ENCODE measurements at regions not wholly inside any gene's neighbourhood (a gene's known extent, or its start where the extent isn't known, plus 50 kb on each side); places are given as distances from the start of the nearest gene placed in this dataset.
A peak's percentile ranks its signal among the peaks of the same experiment; 100 is the strongest.

GRCh38 chr5:60371065-60371464 lies 328.9 kb downstream of the DEPDC1B start:
- ATAC-seq = no peak

GRCh38 chr5:60370508-60370907 lies 329.5 kb downstream of the DEPDC1B start:
- ATAC-seq = no peak

- no peak for ATAC-seq
Measured at GRCh38 chr5:60369391-60369790, 330.6 kb downstream of the DEPDC1B start.

GRCh38 chr5:60368100-60368499 lies 331.9 kb downstream of the DEPDC1B start:
- ATAC-seq = no peak

- ATAC-seq = no peak
Measured at GRCh38 chr5:60366489-60366888, 333.5 kb downstream of the DEPDC1B start.

GRCh38 chr5:60365001-60365400 lies 335.0 kb downstream of the DEPDC1B start:
- no peak for ATAC-seq

- no peak for ATAC-seq
Measured at GRCh38 chr5:60362158-60362557, 337.8 kb downstream of the DEPDC1B start.

GRCh38 chr5:60360355-60360754 lies 339.6 kb downstream of the DEPDC1B start:
- no peak for ATAC-seq

- ATAC-seq = no peak
Measured at GRCh38 chr5:60357302-60357701, 342.7 kb downstream of the DEPDC1B start.

GRCh38 chr5:60356745-60357144 lies 343.2 kb downstream of the DEPDC1B start:
- ATAC-seq = no peak

- no peak for ATAC-seq
Measured at GRCh38 chr5:60355181-60355580, 344.8 kb downstream of the DEPDC1B start.

GRCh38 chr5:60354311-60354710 lies 345.7 kb downstream of the DEPDC1B start:
- no peak for ATAC-seq

GRCh38 chr5:60352992-60353599 lies 346.9 kb downstream of the DEPDC1B start:
- no peak for ATAC-seq

- peak; percentile 45 for ATAC-seq
Measured at GRCh38 chr5:60350794-60351193, 349.2 kb downstream of the DEPDC1B start.

- no peak for ATAC-seq
Measured at GRCh38 chr5:60349891-60350415, 350.0 kb downstream of the DEPDC1B start.

- no peak for ATAC-seq
Measured at GRCh38 chr5:60346393-60346792, 353.6 kb downstream of the DEPDC1B start.

- ATAC-seq = no peak
Measured at GRCh38 chr5:60343102-60343501, 356.9 kb downstream of the DEPDC1B start.

GRCh38 chr5:60340965-60341471 lies 358.9 kb downstream of the DEPDC1B start:
- ATAC-seq = no peak

GRCh38 chr5:60340326-60340725 lies 359.6 kb downstream of the DEPDC1B start:
- no peak for ATAC-seq

GRCh38 chr5:60339691-60340201 lies 360.2 kb downstream of the DEPDC1B start:
- ATAC-seq = no peak

GRCh38 chr5:60338846-60339245 lies 361.1 kb downstream of the DEPDC1B start:
- ATAC-seq = no peak

- ATAC-seq = no peak
Measured at GRCh38 chr5:60336491-60336890, 363.5 kb downstream of the DEPDC1B start.

GRCh38 chr5:60335913-60336312 lies 364.1 kb downstream of the DEPDC1B start:
- no peak for ATAC-seq

- ATAC-seq = no peak
Measured at GRCh38 chr5:60334281-60334713, 365.7 kb downstream of the DEPDC1B start.
